ENCODE measurements at regions not wholly inside any gene's neighbourhood (a gene's known extent, or its start where the extent isn't known, plus 50 kb on each side); places are given as distances from the start of the nearest gene placed in this dataset.
"Not testable (repeated sequence)": the region's sequence is repeated elsewhere in the genome, so short reads cannot be mapped to it uniquely, and the experiment has no call there.

DNA sequence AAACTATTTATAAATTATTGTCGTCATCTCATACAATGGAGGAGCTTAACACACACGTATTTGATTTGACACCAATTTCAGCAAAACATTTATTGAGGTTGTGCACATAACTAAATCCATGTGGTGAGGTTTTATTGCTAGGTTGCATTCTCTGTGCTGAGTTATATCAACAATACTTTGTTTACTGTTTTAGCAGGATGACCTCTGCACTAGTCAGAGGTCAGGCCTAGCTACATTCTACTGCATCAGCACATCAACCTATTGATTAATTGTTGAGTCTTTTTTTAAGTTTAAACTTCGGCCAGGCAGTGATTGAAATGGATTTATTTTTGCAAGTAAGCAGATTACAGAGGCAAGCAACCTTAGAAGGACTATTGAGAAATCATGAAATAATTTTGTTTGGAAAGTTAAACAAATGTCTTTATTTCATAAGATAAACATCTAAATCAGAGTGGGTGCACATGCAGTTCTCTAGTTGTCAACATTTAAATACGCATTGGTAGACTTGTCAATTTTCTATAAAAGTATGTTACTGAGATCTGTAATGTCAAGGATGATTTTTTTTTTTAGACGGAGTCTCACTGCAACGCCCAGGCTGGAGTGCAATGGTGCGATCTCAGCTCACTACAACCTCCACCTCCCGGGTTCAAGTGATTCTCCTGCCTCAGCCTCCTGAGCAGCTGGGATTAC lies 75.2 kb upstream of the CD28 start:
- TF ChIP-seq, protein P1, sequence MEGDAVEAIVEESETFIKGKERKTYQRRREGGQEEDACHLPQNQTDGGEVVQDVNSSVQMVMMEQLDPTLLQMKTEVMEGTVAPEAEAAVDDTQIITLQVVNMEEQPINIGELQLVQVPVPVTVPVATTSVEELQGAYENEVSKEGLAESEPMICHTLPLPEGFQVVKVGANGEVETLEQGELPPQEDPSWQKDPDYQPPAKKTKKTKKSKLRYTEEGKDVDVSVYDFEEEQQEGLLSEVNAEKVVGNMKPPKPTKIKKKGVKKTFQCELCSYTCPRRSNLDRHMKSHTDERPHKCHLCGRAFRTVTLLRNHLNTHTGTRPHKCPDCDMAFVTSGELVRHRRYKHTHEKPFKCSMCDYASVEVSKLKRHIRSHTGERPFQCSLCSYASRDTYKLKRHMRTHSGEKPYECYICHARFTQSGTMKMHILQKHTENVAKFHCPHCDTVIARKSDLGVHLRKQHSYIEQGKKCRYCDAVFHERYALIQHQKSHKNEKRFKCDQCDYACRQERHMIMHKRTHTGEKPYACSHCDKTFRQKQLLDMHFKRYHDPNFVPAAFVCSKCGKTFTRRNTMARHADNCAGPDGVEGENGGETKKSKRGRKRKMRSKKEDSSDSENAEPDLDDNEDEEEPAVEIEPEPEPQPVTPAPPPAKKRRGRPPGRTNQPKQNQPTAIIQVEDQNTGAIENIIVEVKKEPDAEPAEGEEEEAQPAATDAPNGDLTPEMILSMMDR (conservative IDR thresholded peaks at IDR 0.05): no peak
- peak overlapping the region; percentile 85 for H3K27ac ChIP-seq

DNA sequence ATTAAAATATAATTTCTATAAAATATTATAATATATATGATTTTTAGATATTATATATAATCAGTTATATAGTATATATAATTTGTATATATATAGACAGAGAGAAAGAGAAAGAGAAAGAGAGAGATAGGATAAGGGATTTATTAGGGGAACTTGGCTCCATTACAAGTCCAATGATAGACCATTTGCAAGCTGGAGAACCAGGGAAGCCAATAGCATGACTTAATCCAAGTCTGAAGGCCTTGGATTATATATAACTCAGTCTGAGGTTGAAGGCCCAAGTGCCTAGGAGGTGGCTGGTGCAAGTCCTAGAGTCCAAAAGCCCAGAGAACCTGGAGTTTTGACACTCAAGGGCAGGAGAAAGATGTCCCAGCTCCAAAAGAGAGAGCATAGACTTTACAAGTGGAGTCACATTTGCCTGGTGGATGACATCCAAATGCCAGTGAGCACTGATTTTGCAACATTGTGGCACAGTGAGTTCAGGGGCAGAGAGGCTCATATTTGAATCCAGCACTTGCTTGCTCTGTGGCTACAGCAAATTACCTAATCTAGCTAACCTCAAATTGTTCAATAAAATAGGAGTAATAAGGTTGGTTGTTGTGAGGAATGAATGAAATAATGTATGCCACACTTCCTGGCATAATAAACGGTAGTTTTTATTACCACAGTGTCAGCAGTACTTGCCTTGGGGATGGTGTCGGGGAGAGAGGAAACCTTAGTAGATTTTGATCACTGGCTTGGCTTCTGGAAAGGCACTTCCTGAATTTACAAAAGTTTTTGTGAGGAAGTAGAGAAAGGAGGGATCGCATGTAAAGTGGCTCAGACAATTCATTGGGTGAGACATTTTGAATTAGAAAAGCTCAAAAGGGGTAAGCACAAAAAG lies 69.6 kb upstream of the CD28 start:
- TF ChIP-seq, protein P1 (conservative IDR thresholded peaks at IDR 0.05): no peak
- no peak overlapping the region for H3K27ac ChIP-seq

DNA sequence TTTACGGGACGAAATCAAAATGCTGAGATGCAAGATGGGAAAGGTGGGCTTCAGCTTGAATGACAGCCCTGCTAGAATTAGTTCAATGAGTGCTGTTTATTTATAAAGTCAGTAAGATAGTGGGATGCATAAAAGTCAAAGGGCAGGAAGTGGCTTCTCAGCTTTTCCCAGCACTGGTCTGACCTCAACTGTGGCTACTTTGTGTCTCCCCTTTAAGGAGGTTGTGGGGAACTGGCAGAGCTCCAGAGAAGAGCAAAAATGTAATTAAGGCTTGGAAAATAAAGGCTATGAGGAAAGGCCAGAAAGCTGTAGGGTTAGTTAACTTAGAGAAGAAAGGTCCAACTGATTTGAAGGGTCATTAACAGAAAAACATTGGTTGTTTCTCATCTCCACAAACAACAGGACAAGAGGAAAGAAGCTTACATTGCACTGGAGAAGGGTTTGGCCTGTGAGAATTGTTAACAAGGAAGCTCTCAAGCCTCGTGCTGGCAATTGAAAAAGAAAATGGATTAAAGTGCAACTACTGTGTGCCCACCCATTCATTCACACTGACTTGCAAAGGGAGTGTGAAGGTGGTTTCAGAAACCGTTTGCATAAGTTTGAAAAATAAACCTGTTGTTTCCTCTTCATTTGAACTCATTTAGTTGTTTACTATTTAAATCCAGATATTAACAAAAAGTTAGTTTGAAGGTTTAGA lies 68.8 kb upstream of the CD28 start:
- H3K27ac ChIP-seq: no peak overlapping the region
- TF ChIP-seq, protein P1 (conservative IDR thresholded peaks at IDR 0.05): no peak

DNA sequence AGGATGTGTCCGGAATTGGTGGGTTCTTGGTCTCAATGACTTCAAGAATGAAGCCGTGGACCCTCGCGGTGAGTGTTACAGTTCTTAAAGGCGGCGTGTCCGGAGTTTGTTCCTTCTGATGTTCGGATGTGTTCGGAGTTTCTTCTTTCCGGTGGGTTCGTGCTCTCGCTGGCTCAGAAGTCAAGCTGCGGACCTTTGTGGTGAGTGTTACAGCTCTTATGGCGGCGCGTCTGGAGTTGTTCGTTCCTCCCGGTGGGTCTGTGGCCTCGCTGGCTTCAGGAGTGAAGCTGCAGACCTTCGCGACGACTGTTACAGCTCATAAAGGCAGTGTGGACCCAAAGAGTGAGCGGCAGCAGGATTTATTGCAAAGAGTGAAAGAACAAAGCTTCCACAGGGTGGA lies 64.6 kb upstream of the CD28 start:
- H3K27ac ChIP-seq: not testable (repeated sequence)

DNA sequence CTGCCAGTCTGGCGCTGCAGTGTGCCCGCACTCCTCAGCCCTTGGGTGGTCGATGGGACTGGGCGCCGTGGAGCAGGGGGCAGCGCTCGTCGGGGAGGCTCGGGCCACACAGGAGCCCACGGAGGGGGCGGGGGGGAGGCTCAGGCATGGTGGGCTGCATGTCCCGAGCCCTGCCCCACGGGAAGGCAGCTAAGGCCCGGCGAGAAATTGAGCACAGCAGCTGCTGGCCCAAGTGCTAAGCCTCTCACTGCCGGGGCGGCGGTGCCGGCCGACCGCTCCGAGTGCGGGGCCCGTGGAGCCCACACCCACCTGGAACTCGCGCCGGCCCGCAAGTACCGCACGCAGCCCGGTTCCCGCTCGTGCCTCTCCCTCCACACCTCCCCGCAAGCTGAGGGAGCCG lies 63.6 kb upstream of the CD28 start:
- H3K27ac ChIP-seq: not testable (repeated sequence)

DNA sequence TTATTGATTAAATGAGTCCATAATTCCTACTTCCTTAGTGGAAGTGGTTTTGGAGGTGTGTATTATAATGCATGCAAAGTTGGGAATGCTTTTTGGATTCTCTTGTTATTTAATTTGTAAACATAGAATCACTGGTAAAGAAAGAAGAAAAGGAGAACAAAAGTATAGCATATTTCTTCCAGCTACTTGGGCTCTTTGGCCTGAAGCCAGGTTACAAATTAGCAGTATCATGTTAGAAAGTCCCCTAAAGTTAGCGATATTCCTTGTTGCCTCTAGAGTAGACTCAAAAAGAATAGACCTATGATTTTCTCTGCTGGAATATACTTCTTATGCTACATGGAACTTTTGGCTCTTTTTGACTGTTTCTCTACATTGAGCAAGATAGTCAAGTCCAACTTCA lies 60.6 kb upstream of the CD28 start:
- TF ChIP-seq, protein P1 (conservative IDR thresholded peaks at IDR 0.05): no peak
- no peak overlapping the region; the same call in 1 of the 2 replicates for H3K27ac ChIP-seq

DNA sequence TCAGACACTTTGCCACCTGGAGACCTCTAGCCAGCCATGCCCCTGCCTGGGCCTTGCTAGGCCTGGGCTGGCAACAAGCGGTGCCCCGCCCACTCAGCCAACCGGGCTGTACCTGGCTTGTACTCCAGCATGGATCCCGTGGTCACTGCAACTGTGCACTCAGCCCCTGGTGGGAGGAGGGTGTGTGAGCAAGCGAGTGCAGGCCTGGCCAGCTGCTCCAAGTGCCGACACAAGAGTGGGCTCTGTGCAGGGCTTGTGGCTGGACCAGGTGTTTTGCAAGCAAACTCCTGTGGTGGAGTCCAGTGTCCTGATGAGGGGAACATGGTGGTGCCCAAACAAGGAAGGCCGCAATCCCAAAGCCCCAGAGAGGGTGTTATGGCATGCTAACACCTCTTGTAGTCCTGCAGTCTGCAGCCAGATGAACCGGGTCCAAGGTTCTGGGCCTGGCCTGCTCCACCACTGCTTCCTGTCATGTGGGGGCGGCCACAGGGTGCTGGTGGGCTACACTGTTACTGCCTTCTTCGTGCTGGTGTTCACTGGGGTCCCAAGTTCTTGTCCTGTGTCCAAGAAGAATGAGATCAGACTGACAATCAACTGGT lies 60.1 kb upstream of the CD28 start:
- TF ChIP-seq, protein P1 (conservative IDR thresholded peaks at IDR 0.05): no peak
- no peak overlapping the region; the same call in 1 of the 2 replicates for H3K27ac ChIP-seq

DNA sequence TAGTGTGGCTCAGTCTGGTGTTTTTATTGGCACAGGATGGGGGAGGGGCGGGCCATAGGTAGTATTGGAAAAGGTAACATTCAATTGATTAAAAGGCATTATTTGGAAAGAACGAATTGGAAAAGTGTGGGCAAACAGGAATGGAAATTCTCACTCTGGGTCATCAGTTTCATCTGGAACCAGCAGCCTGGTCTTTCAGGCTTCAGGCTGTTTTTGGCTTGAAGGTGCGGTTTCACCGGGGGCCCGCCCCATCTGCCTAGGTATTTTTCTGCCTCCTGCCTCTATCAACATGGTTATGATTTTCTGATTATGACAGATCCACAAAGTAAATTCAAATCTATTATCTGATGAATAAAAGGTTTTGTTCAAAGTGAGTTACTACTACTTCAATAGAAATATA lies 59.5 kb upstream of the CD28 start:
- TF ChIP-seq, protein P1 (conservative IDR thresholded peaks at IDR 0.05): no peak
- peak overlapping the region; percentile 82 for H3K27ac ChIP-seq
